Epithelial cell of proximal tubule (primary cell): ENCODE measurements at regions not wholly inside any gene's neighbourhood (a gene's known extent, or its start where the extent isn't known, plus 50 kb on each side); places are given as distances from the start of the nearest gene placed in this dataset.

Experiments used
- DNase-seq: peaks from one replicate; pipeline ENCODE4 v3.0.0-alpha.2; 2011; ENCODE audit warnings: low read depth
- H3K4me3 ChIP-seq: 2 replicates; pipeline ENCODE4 v1.5.1; 2011; ENCODE audit warnings: low read depth, mild to moderate bottlenecking, low read length
- TF ChIP-seq, protein P1 (sequence below): conservative IDR thresholded peaks from 2 replicates; pipeline ENCODE4 v1.5.1; 2012; ENCODE audit warnings: low read depth, mild to moderate bottlenecking, low read length

DNA sequence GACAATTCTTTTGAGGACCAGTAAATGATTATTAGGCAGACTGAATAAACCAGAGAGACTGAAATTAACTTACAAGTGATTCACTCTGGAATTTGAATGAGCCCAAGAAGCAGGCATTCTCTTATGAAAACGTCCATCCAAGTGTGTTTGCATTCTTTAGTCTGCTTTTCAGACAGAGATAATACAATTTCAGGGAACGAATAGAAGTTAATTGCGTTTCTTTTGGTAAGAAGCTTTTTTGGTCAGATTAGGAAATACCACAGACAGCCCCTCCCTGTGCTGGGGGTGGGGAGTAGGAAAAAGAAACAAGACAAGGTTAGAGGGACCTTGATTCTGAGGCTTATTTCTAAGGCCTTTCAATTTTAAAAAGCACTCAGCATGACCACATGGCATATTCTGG, 874.4 kb downstream of the SUCLG1 start:
- DNase-seq, result no peak
- TF ChIP-seq, protein P1, sequence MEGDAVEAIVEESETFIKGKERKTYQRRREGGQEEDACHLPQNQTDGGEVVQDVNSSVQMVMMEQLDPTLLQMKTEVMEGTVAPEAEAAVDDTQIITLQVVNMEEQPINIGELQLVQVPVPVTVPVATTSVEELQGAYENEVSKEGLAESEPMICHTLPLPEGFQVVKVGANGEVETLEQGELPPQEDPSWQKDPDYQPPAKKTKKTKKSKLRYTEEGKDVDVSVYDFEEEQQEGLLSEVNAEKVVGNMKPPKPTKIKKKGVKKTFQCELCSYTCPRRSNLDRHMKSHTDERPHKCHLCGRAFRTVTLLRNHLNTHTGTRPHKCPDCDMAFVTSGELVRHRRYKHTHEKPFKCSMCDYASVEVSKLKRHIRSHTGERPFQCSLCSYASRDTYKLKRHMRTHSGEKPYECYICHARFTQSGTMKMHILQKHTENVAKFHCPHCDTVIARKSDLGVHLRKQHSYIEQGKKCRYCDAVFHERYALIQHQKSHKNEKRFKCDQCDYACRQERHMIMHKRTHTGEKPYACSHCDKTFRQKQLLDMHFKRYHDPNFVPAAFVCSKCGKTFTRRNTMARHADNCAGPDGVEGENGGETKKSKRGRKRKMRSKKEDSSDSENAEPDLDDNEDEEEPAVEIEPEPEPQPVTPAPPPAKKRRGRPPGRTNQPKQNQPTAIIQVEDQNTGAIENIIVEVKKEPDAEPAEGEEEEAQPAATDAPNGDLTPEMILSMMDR, result no peak
- no peak overlapping the region for H3K4me3 ChIP-seq

GRCh38 chr2:83582589-83582988, 876.5 kb downstream of the SUCLG1 start:
- H3K4me3 ChIP-seq, result no peak overlapping the region
- TF ChIP-seq, protein P1, result no peak
- no peak for DNase-seq

- no peak for DNase-seq
- TF ChIP-seq, protein P1, result no peak
- no peak overlapping the region for H3K4me3 ChIP-seq
Observed at GRCh38 chr2:83579507-83579906, 879.6 kb downstream of the SUCLG1 start.

DNA sequence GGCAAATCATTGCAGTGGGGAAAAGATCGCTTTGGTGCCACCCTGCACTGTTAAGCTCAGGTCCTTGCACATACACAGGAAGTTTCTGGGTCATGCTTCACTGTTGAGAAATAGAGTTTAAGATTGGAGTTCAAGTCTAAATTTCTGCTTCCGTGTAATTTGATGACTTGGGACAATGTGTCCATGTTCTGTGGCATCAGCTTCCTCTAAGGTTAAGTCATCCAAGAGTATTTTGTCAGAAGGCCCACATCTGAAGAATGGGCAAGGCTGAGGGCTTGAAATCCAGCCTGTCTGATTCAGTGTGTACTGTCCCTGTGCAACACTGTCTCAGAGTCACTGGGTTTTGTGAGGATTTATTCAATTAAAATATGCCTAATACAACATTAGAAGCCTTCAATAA, 880.7 kb downstream of the SUCLG1 start:
- no peak overlapping the region for H3K4me3 ChIP-seq
- no peak for DNase-seq
- TF ChIP-seq, protein P1, result no peak

- no peak overlapping the region for H3K4me3 ChIP-seq
- TF ChIP-seq, protein P1, result no peak
- DNase-seq, result no peak
Observed at GRCh38 chr2:83574614-83575013, 884.5 kb downstream of the SUCLG1 start.

- no peak overlapping the region for H3K4me3 ChIP-seq
- DNase-seq, result no peak
- TF ChIP-seq, protein P1, result no peak
Observed at GRCh38 chr2:83573060-83573459, 886.0 kb downstream of the SUCLG1 start.

DNA sequence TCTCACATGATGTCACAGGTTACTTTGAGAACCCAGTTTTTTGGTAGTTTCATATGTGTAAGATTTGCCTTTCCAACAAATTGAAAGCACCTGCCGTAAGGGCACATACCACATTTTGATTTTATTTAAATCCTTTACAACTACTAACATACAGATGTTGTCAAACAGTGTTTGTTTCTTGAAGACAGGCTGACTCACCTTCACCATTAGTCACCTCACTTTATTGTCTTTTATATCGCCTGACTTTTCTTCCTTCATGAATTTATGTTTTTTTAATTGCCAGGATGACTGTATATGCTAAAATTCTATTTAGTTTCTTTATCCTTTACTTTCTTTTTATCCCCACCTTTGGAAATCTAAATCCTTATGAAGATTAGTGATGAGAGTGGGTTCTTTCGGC, 886.7 kb downstream of the SUCLG1 start:
- TF ChIP-seq, protein P1, result no peak
- no peak for DNase-seq
- H3K4me3 ChIP-seq, result no peak overlapping the region
